WTC11 (cell line): ENCODE measurements at regions not wholly inside any gene's neighbourhood (a gene's known extent, or its start where the extent isn't known, plus 50 kb on each side); places are given as distances from the start of the nearest gene placed in this dataset.

Source experiments
- ATAC-seq: fragments of 200-7000 bp; cut with Tn5 transposase; 2 replicates; pipeline ENCODE4 v1.10.0; 2021; ENCODE audit warnings: mild to moderate bottlenecking, moderate library complexity
- CTCF ChIA-PET: fragments of 300-600 bp; sonication (Branson Sonifier 250); formaldehyde crosslinking; loops from one replicate; lab custom pipeline; 2021; ENCODE audit warnings: antibody characterized with exemption; lab: Charles Lee
- POLR2A ChIA-PET: fragments of 350-600 bp; sonication (Branson Sonifier 250); formaldehyde crosslinking; loops from one replicate; lab custom pipeline; 2021; ENCODE audit warnings: antibody characterized with exemption; lab: Charles Lee
- DNase-seq: peaks from one replicate; pipeline ENCODE4 v3.0.0; 2021; ENCODE audit warnings: low spot score
- H3K27ac Mint-ChIP-seq: 2 replicates; pipeline ENCODE4 v1.8.0; 2021; ENCODE audit warnings: mixed read lengths
- H3K27me3 Mint-ChIP-seq: 2 replicates; pipeline ENCODE4 v1.8.0; 2021; ENCODE audit warnings: low read depth, mild to moderate bottlenecking, moderate library complexity, mixed read lengths
- H3K36me3 Mint-ChIP-seq: 2 replicates; pipeline ENCODE4 v1.8.0; 2021; ENCODE audit warnings: mixed read lengths
- H3K4me1 Mint-ChIP-seq: 2 replicates; pipeline ENCODE4 v1.8.0; 2022; ENCODE audit warnings: mixed read lengths
- H3K4me3 Mint-ChIP-seq: 2 replicates; pipeline ENCODE4 v1.8.0; 2021; ENCODE audit warnings: mild to moderate bottlenecking, moderate library complexity, mixed read lengths
- H3K9me3 Mint-ChIP-seq: 2 replicates; pipeline ENCODE4 v1.8.0; 2021; ENCODE audit warnings: mixed read lengths
- AFF4 ChIP-seq: sonication (generic); formaldehyde crosslinking; IDR thresholded peaks from 2 replicates; pipeline ENCODE4 v1.8.1; 2023; ENCODE audit warnings: mild to moderate bottlenecking, missing genetic modification reagents, borderline replicate concordance
- ATF2 ChIP-seq: sonication (generic); formaldehyde crosslinking; IDR thresholded peaks from 2 replicates; pipeline ENCODE4 v1.8.1; 2022; ENCODE audit warnings: low read depth, missing genetic modification reagents, borderline replicate concordance
- ATF6 ChIP-seq: sonication (generic); formaldehyde crosslinking; IDR thresholded peaks from 2 replicates; pipeline ENCODE4 v1.8.1; 2023; ENCODE audit warnings: mild to moderate bottlenecking, missing genetic modification reagents
- CREM ChIP-seq: sonication (generic); formaldehyde crosslinking; IDR thresholded peaks from 2 replicates; pipeline ENCODE4 v1.8.1; 2022; ENCODE audit warnings: mild to moderate bottlenecking, missing genetic modification reagents, moderate library complexity
- FOXJ3 ChIP-seq: sonication (generic); formaldehyde crosslinking; IDR thresholded peaks from 2 replicates; pipeline ENCODE4 v1.9.0; 2021; ENCODE audit warnings: missing genetic modification reagents, mild to moderate bottlenecking, borderline replicate concordance
- FOXP1 ChIP-seq: sonication (generic); formaldehyde crosslinking; IDR thresholded peaks from 2 replicates; pipeline ENCODE4 v1.8.0; 2022; ENCODE audit warnings: missing genetic modification reagents, mild to moderate bottlenecking, moderate library complexity, borderline replicate concordance
- HMGA2 ChIP-seq: fragments of 250-450 bp; sonication (Bioruptor Pico); IDR thresholded peaks from 2 replicates; pipeline ENCODE4 v1.4.0; 2021; ENCODE audit warnings: mild to moderate bottlenecking, moderate library complexity
- JUN ChIP-seq: sonication (generic); formaldehyde crosslinking; IDR thresholded peaks from 2 replicates; pipeline ENCODE4 v1.8.0; 2023; ENCODE audit warnings: mild to moderate bottlenecking, missing genetic modification reagents
- MYBL2 ChIP-seq: sonication (generic); formaldehyde crosslinking; IDR thresholded peaks from 2 replicates; pipeline ENCODE4 v1.8.1; 2023; ENCODE audit warnings: mild to moderate bottlenecking, moderate library complexity, missing genetic modification reagents
- NR2C2 ChIP-seq: sonication (generic); formaldehyde crosslinking; IDR thresholded peaks from 2 replicates; pipeline ENCODE4 v1.8.0; 2022; ENCODE audit warnings: mild to moderate bottlenecking, missing genetic modification reagents
- SMAD3 ChIP-seq: sonication (generic); formaldehyde crosslinking; IDR thresholded peaks from 2 replicates; pipeline ENCODE4 v1.8.0; 2022; ENCODE audit warnings: missing genetic modification reagents, mild to moderate bottlenecking, borderline replicate concordance
- SMAD4 ChIP-seq: sonication (generic); formaldehyde crosslinking; IDR thresholded peaks from 2 replicates; pipeline ENCODE4 v1.8.0; 2022; ENCODE audit warnings: mild to moderate bottlenecking, missing genetic modification reagents
- TEAD4 ChIP-seq: sonication (generic); formaldehyde crosslinking; IDR thresholded peaks from 2 replicates; pipeline ENCODE4 v1.8.0; 2022; ENCODE audit warnings: mild to moderate bottlenecking, missing genetic modification reagents
- ZBTB21 ChIP-seq: sonication (generic); formaldehyde crosslinking; IDR thresholded peaks from 2 replicates; pipeline ENCODE4 v1.8.1; 2023; ENCODE audit warnings: mild to moderate bottlenecking, missing genetic modification reagents, borderline replicate concordance
- ZNF121 ChIP-seq: sonication (generic); formaldehyde crosslinking; IDR thresholded peaks from 2 replicates; pipeline ENCODE4 v1.8.0; 2023; ENCODE audit warnings: missing genetic modification reagents
- ZNF263 ChIP-seq: sonication (generic); formaldehyde crosslinking; IDR thresholded peaks from 2 replicates; pipeline ENCODE4 v1.8.1; 2022; ENCODE audit warnings: low read depth, mild to moderate bottlenecking, moderate library complexity, missing genetic modification reagents
- ZNF416 ChIP-seq: fragments of 250-450 bp; sonication (Bioruptor Pico); IDR thresholded peaks from 2 replicates; pipeline ENCODE4 v1.9.0; 2021; ENCODE audit warnings: mild to moderate bottlenecking, inconsistent platforms
- ZNF671 ChIP-seq: fragments of 250-450 bp; sonication (Bioruptor Pico); IDR thresholded peaks from 2 replicates; pipeline ENCODE4 v1.8.0; 2021; ENCODE audit warnings: mild to moderate bottlenecking
- TF ChIP-seq, protein P1 (sequence below): sonication (generic); formaldehyde crosslinking; IDR thresholded peaks from 2 replicates; pipeline ENCODE4 v1.8.1; 2022; ENCODE audit warnings: mild to moderate bottlenecking, moderate library complexity, missing genetic modification reagents
- TF ChIP-seq, protein P2 (sequence below): sonication (generic); formaldehyde crosslinking; IDR thresholded peaks from 2 replicates; pipeline ENCODE4 v1.8.0; 2023; ENCODE audit warnings: missing genetic modification reagents, mild to moderate bottlenecking, borderline replicate concordance
- TF ChIP-seq, protein P3 (sequence below): sonication (generic); formaldehyde crosslinking; conservative IDR thresholded peaks from 2 replicates; pipeline ENCODE4 v1.8.1; 2022; ENCODE audit warnings: mild to moderate bottlenecking, missing genetic modification reagents
- TF ChIP-seq, protein P4 (sequence below): fragments of 250-450 bp; sonication (Bioruptor Pico); IDR thresholded peaks from 2 replicates; pipeline ENCODE4 v1.9.0; 2021; ENCODE audit warnings: moderate library complexity, mild to moderate bottlenecking, inconsistent platforms, borderline replicate concordance

DNA sequence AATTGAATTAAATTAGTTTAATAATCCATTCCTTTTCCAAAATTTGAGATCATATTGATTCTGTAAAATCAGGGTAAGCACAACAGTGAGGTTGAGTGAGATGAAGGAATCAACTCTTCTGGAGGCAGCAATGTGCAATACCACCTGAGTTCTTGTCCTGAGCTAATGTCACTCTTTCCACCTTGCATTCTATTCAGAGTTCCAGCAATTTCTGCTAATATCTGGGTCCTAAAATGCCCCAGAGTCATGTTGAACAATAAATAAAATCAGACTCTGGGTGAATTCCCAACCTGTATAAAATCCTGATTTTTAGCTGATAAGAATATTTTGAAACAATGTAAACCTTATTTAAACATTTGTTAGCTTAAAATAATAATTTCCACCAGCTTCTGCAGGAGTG, 590.8 kb upstream of the ADGRB3 start:
- POLR2A ChIA-PET = no interaction called here
- CTCF ChIA-PET = no interaction called here
- no peak for DNase-seq
- no peak overlapping the region for H3K27ac Mint-ChIP-seq
- H3K36me3 Mint-ChIP-seq = peaks cover 20% of the 10 kb centered on the region
- TF ChIP-seq CREM (CRISPR knock-in tag) (no peak), TEAD4 (CRISPR knock-in tag) (no peak), ATF6 (CRISPR knock-in tag) (no peak), ZNF671 (CRISPR knock-in tag) (no peak), MYBL2 (CRISPR knock-in tag) (no peak), ZNF121 (CRISPR knock-in tag) (no peak), ZBTB21 (CRISPR knock-in tag) (no peak), AFF4 (CRISPR knock-in tag) (no peak), ATF2 (CRISPR knock-in tag) (no peak), ZNF416 (CRISPR knock-in tag) (no peak), FOXJ3 (CRISPR knock-in tag) (no peak)
- TF ChIP-seq, protein P1, sequence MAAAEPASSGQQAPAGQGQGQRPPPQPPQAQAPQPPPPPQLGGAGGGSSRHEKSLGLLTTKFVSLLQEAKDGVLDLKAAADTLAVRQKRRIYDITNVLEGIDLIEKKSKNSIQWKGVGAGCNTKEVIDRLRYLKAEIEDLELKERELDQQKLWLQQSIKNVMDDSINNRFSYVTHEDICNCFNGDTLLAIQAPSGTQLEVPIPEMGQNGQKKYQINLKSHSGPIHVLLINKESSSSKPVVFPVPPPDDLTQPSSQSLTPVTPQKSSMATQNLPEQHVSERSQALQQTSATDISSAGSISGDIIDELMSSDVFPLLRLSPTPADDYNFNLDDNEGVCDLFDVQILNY = no peak
- TF ChIP-seq, all 79 proteins: peak for 0
- Mint-ChIP-seq H3K4me3 (no peak overlapping the region), H3K9me3 (peaks cover 21% of the 10 kb centered on the region), H3K27me3 (no peaks in the 10 kb centered on the region), H3K4me1 (peaks cover 60% of the 10 kb centered on the region)
- ATAC-seq = no peak

DNA sequence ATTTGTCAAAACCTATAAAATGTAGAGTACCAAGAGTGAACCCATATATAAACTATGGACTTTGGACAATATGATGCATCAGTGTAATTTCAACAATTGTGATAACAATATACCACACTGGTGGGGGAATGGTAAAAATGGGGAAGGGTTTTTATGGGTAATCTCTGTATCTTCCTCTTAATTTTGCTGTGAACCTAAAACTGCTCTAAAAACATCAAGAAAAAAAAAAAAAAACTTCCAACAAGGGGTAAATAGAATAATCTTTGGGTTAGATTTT, 592.0 kb upstream of the ADGRB3 start:
- H3K27me3 Mint-ChIP-seq = no peaks in the 10 kb centered on the region
- H3K36me3 Mint-ChIP-seq = peaks cover 25% of the 10 kb centered on the region
- H3K9me3 Mint-ChIP-seq = peaks cover 25% of the 10 kb centered on the region
- peaks cover 71% of the 10 kb centered on the region for H3K4me1 Mint-ChIP-seq
- no peak for ATAC-seq
- no peak overlapping the region for H3K4me3 Mint-ChIP-seq
- ChIA-PET POLR2A (no interaction called here), CTCF (no interaction called here)
- no peak for DNase-seq
- H3K27ac Mint-ChIP-seq = peak overlapping the region; percentile 32
- no peak for TF ChIP-seq HMGA2
- TF ChIP-seq, protein P2, sequence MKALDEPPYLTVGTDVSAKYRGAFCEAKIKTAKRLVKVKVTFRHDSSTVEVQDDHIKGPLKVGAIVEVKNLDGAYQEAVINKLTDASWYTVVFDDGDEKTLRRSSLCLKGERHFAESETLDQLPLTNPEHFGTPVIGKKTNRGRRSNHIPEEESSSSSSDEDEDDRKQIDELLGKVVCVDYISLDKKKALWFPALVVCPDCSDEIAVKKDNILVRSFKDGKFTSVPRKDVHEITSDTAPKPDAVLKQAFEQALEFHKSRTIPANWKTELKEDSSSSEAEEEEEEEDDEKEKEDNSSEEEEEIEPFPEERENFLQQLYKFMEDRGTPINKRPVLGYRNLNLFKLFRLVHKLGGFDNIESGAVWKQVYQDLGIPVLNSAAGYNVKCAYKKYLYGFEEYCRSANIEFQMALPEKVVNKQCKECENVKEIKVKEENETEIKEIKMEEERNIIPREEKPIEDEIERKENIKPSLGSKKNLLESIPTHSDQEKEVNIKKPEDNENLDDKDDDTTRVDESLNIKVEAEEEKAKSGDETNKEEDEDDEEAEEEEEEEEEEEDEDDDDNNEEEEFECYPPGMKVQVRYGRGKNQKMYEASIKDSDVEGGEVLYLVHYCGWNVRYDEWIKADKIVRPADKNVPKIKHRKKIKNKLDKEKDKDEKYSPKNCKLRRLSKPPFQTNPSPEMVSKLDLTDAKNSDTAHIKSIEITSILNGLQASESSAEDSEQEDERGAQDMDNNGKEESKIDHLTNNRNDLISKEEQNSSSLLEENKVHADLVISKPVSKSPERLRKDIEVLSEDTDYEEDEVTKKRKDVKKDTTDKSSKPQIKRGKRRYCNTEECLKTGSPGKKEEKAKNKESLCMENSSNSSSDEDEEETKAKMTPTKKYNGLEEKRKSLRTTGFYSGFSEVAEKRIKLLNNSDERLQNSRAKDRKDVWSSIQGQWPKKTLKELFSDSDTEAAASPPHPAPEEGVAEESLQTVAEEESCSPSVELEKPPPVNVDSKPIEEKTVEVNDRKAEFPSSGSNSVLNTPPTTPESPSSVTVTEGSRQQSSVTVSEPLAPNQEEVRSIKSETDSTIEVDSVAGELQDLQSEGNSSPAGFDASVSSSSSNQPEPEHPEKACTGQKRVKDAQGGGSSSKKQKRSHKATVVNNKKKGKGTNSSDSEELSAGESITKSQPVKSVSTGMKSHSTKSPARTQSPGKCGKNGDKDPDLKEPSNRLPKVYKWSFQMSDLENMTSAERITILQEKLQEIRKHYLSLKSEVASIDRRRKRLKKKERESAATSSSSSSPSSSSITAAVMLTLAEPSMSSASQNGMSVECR = no peak
- TF ChIP-seq FOXJ3 (CRISPR knock-in tag) = no peak
- TF ChIP-seq ZNF263 (CRISPR knock-in tag) = no peak
- TF ChIP-seq, protein P3, sequence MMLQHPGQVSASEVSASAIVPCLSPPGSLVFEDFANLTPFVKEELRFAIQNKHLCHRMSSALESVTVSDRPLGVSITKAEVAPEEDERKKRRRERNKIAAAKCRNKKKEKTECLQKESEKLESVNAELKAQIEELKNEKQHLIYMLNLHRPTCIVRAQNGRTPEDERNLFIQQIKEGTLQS = no peak
- TF ChIP-seq NR2C2 (CRISPR knock-in tag) = no peak
- TF ChIP-seq JUN (CRISPR knock-in tag) = no peak
- TF ChIP-seq SMAD4 (CRISPR knock-in tag) = no peak
- no peak for TF ChIP-seq FOXP1 (CRISPR knock-in tag)
- TF ChIP-seq SMAD3 (CRISPR knock-in tag) = no peak
- TF ChIP-seq, protein P4, sequence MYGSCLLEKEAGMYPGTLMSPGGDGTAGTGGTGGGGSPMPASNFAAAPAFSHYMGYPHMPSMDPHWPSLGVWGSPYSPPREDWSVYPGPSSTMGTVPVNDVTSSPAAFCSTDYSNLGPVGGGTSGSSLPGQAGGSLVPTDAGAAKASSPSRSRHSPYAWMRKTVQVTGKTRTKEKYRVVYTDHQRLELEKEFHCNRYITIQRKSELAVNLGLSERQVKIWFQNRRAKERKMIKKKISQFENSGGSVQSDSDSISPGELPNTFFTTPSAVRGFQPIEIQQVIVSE (CRISPR knock-in tag) = no peak
